Progenitor cell of endocrine pancreas (in vitro differentiated cells): ENCODE measurements at regions not wholly inside any gene's neighbourhood (a gene's known extent, or its start where the extent isn't known, plus 50 kb on each side); places are given as distances from the start of the nearest gene placed in this dataset.

ENCODE experiments used
- DNase-seq: peaks from one replicate; pipeline ENCODE4 v3.0.0; 2021; ENCODE audit warnings: low spot score; ENCODE audit not compliant: unreplicated experiment
- H3K27ac Mint-ChIP-seq: 2 replicates; pipeline ENCODE4 v1.8.0; 2021; ENCODE audit warnings: mild to moderate bottlenecking, moderate library complexity, mixed read lengths
- H3K27me3 Mint-ChIP-seq: 2 replicates; pipeline ENCODE4 v1.8.0; 2021; ENCODE audit warnings: mixed read lengths
- H3K36me3 Mint-ChIP-seq: 2 replicates; pipeline ENCODE4 v1.8.0; 2022; ENCODE audit warnings: mixed read lengths; ENCODE audit not compliant: insufficient read depth
- H3K4me1 Mint-ChIP-seq: 2 replicates; pipeline ENCODE4 v1.8.0; 2021; ENCODE audit warnings: low read depth, mixed read lengths
- H3K4me3 Mint-ChIP-seq: 2 replicates; pipeline ENCODE4 v1.8.0; 2021; ENCODE audit warnings: low read depth, mild to moderate bottlenecking, moderate library complexity, mixed read lengths
- H3K9me3 Mint-ChIP-seq: 2 replicates; pipeline ENCODE4 v1.8.0; 2021; ENCODE audit warnings: low read depth, mixed read lengths
- TF ChIP-seq, protein P1 (sequence below): fragments of 200-600 bp; sonication (generic); IDR thresholded peaks from one replicate; pipeline ENCODE4 v1.5.0; 2021; ENCODE audit warnings: antibody characterized with exemption, mild to moderate bottlenecking; ENCODE audit not compliant: unreplicated experiment

- Mint-ChIP-seq H3K9me3 (peaks cover 10% of the 10 kb centered on the region), H3K4me1 (peaks cover 5% of the 10 kb centered on the region), H3K4me3 (no peak overlapping the region), H3K27me3 (no peaks in the 10 kb centered on the region), H3K36me3 (no peaks in the 10 kb centered on the region), H3K27ac (no peak overlapping the region)
- TF ChIP-seq, protein P1, sequence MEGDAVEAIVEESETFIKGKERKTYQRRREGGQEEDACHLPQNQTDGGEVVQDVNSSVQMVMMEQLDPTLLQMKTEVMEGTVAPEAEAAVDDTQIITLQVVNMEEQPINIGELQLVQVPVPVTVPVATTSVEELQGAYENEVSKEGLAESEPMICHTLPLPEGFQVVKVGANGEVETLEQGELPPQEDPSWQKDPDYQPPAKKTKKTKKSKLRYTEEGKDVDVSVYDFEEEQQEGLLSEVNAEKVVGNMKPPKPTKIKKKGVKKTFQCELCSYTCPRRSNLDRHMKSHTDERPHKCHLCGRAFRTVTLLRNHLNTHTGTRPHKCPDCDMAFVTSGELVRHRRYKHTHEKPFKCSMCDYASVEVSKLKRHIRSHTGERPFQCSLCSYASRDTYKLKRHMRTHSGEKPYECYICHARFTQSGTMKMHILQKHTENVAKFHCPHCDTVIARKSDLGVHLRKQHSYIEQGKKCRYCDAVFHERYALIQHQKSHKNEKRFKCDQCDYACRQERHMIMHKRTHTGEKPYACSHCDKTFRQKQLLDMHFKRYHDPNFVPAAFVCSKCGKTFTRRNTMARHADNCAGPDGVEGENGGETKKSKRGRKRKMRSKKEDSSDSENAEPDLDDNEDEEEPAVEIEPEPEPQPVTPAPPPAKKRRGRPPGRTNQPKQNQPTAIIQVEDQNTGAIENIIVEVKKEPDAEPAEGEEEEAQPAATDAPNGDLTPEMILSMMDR = no peak
- DNase-seq = no peak
These were observed 103.8 kb downstream of the EFNB1 start for GRCh38 chrX:68932611-68933010.

- Mint-ChIP-seq H3K9me3 (peaks cover 10% of the 10 kb centered on the region), H3K27ac (no peak overlapping the region), H3K27me3 (no peaks in the 10 kb centered on the region), H3K4me1 (peaks cover 5% of the 10 kb centered on the region), H3K36me3 (no peaks in the 10 kb centered on the region), H3K4me3 (no peak overlapping the region)
- no peak for DNase-seq
- TF ChIP-seq, protein P1 = no peak
These were observed 102.5 kb downstream of the EFNB1 start for GRCh38 chrX:68931345-68931744.

- Mint-ChIP-seq H3K9me3 (peaks cover 10% of the 10 kb centered on the region), H3K36me3 (no peaks in the 10 kb centered on the region), H3K27me3 (no peaks in the 10 kb centered on the region), H3K27ac (peak overlapping the region; percentile 29), H3K4me3 (no peak overlapping the region), H3K4me1 (peaks cover 5% of the 10 kb centered on the region)
- DNase-seq = no peak
- TF ChIP-seq, protein P1 = no peak
These were observed 101.9 kb downstream of the EFNB1 start for GRCh38 chrX:68930542-68931317.

DNA sequence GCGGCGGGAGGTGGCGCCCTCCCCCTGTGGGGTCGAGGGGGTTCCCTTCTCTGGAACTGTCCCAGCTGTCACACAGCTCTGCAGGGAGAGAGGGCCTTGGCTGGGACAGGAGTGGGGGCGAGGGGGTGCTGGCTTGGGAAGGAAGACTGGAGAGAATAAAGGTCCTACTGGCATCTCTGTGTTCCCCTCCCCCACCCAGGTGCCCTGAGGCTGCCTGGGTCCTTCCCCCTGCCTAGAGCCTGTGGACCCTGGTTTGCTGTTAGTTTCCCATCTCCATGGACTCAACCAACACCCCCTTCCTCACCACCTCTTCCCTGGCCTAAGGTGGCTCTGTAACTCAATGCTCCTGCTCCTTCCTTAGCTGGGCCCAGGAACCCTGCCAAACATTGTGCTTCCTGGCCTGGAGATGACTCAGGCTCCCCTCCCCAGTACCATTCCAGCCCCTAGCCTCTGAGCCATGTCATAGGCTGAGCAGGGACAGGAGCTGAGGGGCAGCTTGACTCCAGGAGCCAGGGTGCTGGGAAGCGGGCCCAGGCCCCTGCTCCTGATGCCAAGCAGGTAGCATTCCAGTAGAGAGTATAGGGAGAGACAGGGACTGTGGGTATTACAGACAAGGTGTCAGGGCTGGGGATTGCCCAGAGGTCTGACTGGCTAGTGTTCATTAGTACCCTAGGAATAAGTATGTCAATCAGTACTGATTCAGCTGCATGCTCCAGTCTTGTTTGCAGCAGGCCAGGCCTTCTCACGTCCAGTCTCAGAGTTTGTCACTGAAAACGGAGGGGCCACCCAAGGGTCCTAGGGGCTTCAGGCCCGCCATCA, 100.7 kb downstream of the EFNB1 start:
- no peak for DNase-seq
- TF ChIP-seq, protein P1 = no peak
- Mint-ChIP-seq H3K27me3 (no peaks in the 10 kb centered on the region), H3K27ac (no peak overlapping the region), H3K4me3 (no peak overlapping the region), H3K36me3 (no peaks in the 10 kb centered on the region), H3K4me1 (peaks cover 5% of the 10 kb centered on the region), H3K9me3 (peaks cover 6% of the 10 kb centered on the region)

GRCh38 chrX:68928401-68928800, 99.6 kb downstream of the EFNB1 start:
- TF ChIP-seq, protein P1 = no peak
- Mint-ChIP-seq H3K27ac (no peak overlapping the region), H3K4me1 (peaks cover 5% of the 10 kb centered on the region), H3K36me3 (no peaks in the 10 kb centered on the region), H3K27me3 (no peaks in the 10 kb centered on the region), H3K4me3 (no peak overlapping the region), H3K9me3 (peaks cover 10% of the 10 kb centered on the region)
- no peak for DNase-seq
